OCI-LY3 (cell line): ENCODE measurements at regions not wholly inside any gene's neighbourhood (a gene's known extent, or its start where the extent isn't known, plus 50 kb on each side); places are given as distances from the start of the nearest gene placed in this dataset.

Experiments
- CTCF ChIP-seq: fragments of 200-600, 300-600 bp; sonication (generic); IDR thresholded peaks from 2 replicates; pipeline ENCODE4 v1.5.1; 2014; ENCODE audit warnings: antibody characterized with exemption, low read length, low read depth
- EZH2phosphoT487 ChIP-seq: fragments of 200-600 bp; shearing (Covaris generic); IDR thresholded peaks from 2 replicates; pipeline ENCODE4 v1.6.1; 2018; ENCODE audit warnings: antibody characterized with exemption, mixed run types, low read depth

GRCh38 chr11:36790526-36790925 lies 192.5 kb upstream of the RAG2 start:
- TF ChIP-seq CTCF (no peak), EZH2phosphoT487 (no peak)
